GM12892 (cell line): ENCODE measurements at regions not wholly inside any gene's neighbourhood (a gene's known extent, or its start where the extent isn't known, plus 50 kb on each side); places are given as distances from the start of the nearest gene placed in this dataset.

ENCODE experiments used
- POLR2A ChIP-seq: IDR thresholded peaks from 2 replicates; pipeline ENCODE4 v1.6.1; 2011; ENCODE audit warnings: low read depth, low read length, control low read depth
- TAF1 ChIP-seq: IDR thresholded peaks from 2 replicates; pipeline ENCODE4 v1.6.1; 2011; ENCODE audit warnings: low read depth, mild to moderate bottlenecking, control low read depth, low read length, borderline replicate concordance

DNA sequence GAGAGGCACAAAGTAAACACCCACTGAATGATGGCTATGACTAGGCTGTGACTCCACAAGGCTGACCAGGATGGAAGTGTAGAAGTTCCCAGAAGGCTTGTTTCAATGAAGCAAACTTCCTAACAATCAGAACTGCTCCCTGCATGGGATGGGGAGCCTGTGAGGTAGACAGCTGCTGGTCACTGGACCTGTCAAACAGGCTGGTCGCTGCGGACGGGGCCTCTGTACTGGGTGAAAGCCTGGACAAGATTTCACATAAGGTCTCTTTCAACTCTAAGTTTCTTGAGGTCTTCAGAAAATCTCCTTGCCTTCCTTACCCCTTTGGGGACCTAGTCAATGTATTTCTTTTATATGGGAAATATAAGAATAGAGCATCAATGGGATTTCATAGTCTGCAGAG lies 438.2 kb downstream of the BUD13 start:
- TF ChIP-seq TAF1 = no peak
- no peak for TF ChIP-seq POLR2A
